OCI-M2 (cell line): ENCODE measurements at regions not wholly inside any gene's neighbourhood (a gene's known extent, or its start where the extent isn't known, plus 50 kb on each side); places are given as distances from the start of the nearest gene placed in this dataset.

ENCODE experiments used
- DNase-seq: peaks from one replicate; lab custom pipeline; 2025; ENCODE audit not compliant: unreplicated experiment; lab: John Stamatoyannopoulos, UW

GRCh38 chr1:191959856-191960255, 198.4 kb upstream of the RGS18 start:
- no peak for DNase-seq

DNA sequence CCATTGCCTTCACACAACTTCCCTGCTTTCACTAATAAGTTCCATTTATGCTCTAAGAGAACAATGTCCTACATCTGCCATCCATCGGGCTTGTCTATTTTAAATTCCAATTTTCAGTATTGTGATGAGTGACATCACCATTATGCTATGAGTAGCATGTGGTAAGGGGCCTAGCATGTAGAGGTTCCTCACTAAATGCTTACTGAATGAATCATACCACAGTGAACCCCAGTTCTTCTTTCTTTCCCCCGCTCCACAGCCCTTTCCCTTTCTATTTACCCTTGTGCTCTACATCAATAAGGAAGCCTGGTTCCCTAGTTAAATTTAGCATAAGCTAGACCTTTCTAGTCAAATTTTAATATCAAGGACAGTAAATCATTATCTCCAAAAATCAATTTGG, 195.0 kb upstream of the RGS18 start:
- no peak for DNase-seq

GRCh38 chr1:191963781-191964455, 194.3 kb upstream of the RGS18 start:
- DNase-seq = no peak

DNA sequence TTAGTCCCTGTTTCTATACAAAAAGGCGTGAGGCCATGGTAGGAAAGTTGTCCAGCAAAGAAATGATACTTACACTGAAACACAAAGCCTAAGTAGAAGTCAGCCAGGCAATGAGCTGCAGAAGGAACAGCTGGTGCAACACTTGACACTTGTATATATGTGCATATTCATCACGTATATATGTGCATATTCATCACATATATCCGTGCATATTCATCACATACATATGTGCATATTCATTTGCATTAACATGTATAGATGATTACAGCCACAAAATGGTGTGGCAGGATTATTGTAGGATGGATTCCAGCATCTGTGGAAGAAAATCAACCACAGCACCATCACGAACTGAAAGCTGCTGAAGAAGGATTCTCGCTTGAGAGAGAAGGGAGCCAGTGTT, 189.0 kb upstream of the RGS18 start:
- DNase-seq = no peak

DNA sequence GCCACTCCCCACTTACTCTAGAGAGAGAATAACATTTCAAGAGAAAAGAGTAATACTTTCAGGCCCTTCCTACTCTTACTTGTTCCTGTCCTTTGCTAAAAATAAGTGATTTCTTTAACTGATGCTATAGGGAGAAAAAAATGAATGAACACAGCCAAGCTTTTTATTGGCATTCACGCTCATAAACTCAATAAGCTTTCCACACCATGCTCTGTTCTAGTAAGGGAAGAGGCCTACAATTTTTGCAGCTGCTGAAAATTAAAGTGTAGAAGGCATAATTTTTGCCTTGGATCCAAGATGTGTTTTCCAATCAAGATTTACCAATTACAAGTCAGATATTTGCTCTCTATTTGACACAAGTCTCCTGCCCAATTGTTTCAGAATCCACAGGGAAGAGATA, 188.1 kb upstream of the RGS18 start:
- no peak for DNase-seq

- no peak for DNase-seq
Measured at GRCh38 chr1:191971447-191971846, 186.8 kb upstream of the RGS18 start.

DNA sequence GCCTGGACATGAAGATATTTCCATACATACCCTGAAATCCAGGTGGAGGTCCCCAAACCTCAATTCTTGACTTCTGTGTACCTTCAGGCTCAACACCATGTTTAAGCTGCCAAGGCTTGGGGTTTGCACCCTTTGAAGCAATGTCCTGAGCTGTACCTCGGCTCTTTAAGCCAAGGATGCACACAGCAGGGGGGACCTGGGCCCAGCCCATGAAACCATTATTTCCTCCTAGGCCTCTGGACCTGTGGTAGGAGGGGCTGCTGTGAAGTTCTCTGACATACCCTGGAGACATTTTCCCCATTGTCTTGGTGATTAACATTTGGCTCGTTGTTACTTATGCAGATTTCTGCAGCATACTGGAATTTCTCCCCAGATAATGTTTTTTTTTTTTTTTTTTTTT, 184.3 kb upstream of the RGS18 start:
- no peak for DNase-seq

DNA sequence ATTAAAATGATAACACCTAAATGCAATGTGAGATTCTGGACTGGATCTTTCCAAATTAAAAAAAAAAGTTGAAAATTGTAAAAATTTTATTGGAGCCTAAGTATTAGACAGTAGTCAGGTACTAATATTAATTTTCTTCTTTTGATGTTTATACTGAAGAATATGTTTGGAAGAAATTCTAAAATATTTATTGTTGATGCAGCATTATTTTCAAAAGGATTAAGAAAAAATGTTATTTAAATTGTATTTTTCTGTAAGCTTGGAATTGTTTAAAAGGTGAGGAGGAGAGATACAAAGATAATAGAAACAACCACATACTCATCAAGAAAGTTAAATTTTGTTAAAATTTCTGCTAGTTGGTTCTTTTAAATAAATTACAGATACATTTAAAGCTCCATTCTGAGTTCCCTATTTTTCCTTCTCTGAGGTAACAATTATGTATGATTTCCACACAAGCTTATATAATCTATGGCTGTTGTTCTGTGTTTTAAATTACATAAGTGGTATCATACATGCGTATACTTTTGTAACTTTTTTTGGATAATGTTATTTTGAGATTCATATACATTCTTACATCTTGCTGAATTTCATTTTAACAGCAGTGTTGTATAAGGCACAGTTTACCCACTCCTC, 180.3 kb upstream of the RGS18 start:
- no peak for DNase-seq

GRCh38 chr1:191984856-191985255, 173.4 kb upstream of the RGS18 start:
- DNase-seq = no peak

DNA sequence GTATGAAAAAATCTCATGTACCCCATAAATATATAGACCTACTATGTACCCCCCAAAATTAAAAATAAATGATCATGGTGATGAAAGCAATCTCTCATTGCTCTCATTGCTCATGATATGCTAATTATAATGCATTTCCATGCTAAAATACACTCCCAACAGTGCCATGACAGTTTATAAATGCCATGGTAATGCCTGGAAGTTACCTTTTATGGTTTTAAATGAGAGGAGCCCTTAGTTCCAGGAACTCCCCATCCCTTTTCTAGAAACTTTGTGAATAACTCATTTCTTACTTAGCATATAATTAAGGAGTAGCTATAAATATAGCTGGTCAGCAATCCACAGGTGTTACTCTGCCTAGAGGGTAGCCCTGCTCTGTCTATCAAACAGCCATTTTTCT, 166.1 kb upstream of the RGS18 start:
- DNase-seq = no peak

- DNase-seq = no peak
Measured at GRCh38 chr1:191993549-191993948, 164.7 kb upstream of the RGS18 start.

DNA sequence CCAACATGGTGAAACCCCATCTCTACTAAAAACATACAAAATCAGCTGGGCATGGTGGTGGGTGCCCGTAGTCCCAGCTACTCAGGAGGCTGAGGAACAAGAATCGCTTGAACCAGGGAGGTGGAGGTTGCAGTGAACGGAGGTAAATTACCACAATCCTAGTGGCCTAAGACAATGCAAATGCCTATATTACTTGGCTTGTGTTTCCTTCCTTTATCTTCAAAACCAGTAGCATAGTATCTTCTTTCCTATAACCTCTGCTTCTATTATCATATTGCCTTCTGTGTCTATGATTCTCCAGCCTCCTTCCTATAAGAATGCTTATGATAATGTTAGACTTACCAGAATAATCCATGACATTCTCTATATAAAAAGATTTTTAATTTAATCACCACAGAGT, 156.2 kb upstream of the RGS18 start:
- no peak for DNase-seq

DNA sequence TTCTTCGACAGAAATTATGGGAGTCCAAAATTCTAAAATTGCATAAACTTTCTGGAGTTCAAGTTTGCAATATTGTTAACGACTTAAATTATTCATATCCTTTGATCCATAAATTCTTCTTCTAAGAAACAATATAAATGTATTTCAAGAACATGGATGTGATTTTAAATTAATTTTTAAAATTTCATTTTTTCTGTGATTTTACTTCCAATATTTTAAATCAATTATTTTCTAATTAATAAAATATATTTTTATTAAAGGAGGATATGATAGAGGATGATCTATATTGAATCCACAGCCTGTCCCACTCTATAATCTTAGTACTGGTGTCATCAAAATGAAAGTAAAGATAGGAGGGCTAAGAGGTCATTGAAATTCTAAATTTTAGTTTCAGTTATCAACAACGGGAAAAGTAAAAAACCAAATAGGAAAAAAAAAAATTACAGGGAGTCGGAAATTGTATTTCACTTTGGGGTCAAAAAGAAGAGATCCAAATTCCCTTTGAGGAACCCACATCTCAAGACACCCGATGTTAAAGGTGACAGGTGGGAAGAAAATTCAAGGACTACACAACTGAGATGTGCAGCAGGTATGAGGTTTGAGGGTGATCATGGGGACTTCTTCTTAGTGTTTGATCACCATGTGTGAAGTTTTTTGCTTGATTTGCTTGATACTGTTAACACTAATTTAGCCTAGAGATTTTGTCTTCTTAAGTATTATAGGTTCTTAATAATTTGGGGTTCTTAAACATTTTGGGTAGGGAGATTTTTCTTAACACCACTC, 154.8 kb upstream of the RGS18 start:
- no peak for DNase-seq

GRCh38 chr1:192005976-192006375, 152.3 kb upstream of the RGS18 start:
- DNase-seq = no peak

- no peak for DNase-seq
Measured at GRCh38 chr1:192008281-192008825, 149.9 kb upstream of the RGS18 start.

- DNase-seq = no peak
Measured at GRCh38 chr1:192010406-192010805, 147.9 kb upstream of the RGS18 start.

DNA sequence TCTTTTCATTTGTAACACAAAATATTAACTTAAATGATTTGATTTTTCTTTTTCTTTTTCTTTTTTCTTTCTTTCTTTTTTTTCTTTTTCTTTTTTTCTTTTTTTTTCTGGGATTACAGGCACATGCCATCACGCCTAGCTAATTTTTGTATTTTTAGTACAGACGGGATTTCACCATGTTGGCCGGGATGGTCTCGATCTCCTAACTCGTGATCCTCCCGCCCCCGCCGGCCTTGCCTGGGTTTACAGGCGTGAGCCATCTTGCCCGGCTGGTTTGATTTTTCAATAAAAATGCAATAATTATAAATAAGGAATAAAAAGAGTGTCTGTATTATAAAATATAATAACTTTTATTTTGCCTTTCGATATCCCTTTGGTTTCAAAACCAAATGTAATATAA, 146.7 kb upstream of the RGS18 start:
- DNase-seq = no peak

- DNase-seq = no peak
Measured at GRCh38 chr1:192022827-192023226, 135.4 kb upstream of the RGS18 start.

- DNase-seq = no peak
Measured at GRCh38 chr1:192024881-192025280, 133.4 kb upstream of the RGS18 start.

GRCh38 chr1:192038567-192038966, 119.7 kb upstream of the RGS18 start:
- no peak for DNase-seq

DNA sequence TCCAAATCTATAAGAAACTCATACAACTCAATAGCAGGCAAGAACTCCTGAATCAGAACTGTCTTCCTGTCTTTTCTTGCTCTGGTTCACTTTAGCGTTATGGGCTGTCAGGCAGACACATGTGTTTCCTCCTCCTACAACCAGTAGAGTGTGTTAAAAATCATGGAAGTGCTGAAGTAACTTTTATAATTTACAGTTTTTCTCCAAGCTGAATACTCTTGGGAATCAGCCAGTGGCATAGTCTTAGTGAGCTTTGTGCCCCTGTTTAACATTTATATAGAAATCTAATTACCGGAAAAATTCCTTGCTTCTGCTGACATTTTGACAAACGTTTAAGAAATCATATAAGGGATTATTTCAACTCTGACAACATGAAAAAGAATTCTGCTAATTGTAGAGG, 113.1 kb upstream of the RGS18 start:
- DNase-seq = no peak

DNA sequence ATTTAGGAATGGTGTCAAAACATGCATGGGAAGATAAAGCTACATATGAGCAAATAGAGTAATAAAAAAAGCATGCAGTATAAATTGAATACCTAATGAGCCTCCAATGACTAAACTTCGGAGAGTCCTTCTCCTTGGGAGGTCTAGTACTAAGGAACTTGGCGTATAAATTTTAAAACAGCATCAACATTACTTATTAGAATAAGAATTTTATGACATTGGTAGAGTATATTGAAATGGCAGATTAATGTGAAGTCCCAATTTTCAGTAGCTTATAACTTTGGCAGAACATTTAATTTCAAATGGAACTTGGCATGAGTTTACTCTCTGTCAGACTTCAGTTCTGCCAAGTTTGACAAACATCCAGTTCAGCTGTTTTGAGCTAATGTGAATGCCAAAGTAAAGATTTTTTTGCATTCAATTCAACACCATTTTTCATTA, 104.7 kb upstream of the RGS18 start:
- DNase-seq = no peak
